ENCODE measurements at regions not wholly inside any gene's neighbourhood (a gene's known extent, or its start where the extent isn't known, plus 50 kb on each side); places are given as distances from the start of the nearest gene placed in this dataset.

- no peaks in the 10 kb centered on the region for H3K9me3 ChIP-seq (ENCODE audit: control insufficient read depth, insufficient read depth, low read length)
- H3F3A ChIP-seq (ENCODE audit: control insufficient read depth, insufficient read depth), result no peaks in the 10 kb centered on the region
- H3K4me2 ChIP-seq (ENCODE audit: low read length), result no peak overlapping the region
- H3K79me2 ChIP-seq (ENCODE audit: control insufficient read depth, low read length), result no peaks in the 10 kb centered on the region
- no peaks in the 10 kb centered on the region for H3K9me2 ChIP-seq (replicated peaks; ENCODE audit: control insufficient read depth, low read length)
- no peaks in the 10 kb centered on the region for H4K20me1 ChIP-seq (ENCODE audit: control insufficient read depth, insufficient read depth, low read depth, low read length)
- no peaks in the 10 kb centered on the region for H3K4me1 ChIP-seq (ENCODE audit: control insufficient read depth, low read length)
- no peaks in the 10 kb centered on the region for H3K27me3 ChIP-seq (ENCODE audit: control insufficient read depth, low read length)
- H3K36me3 ChIP-seq (ENCODE audit: control insufficient read depth, low read length), result no peaks in the 10 kb centered on the region
- TF ChIP-seq CTCF (IDR thresholded peaks at IDR 0.05; ENCODE audit: low read depth, low read length, poor library complexity, severe bottlenecking) (no peak), EZH2phosphoT487 (IDR thresholded peaks at IDR 0.05; ENCODE audit: borderline replicate concordance, low read length) (no peak)
- no peak overlapping the region for H3K27ac ChIP-seq (ENCODE audit: low read depth, low read length)
- no peak overlapping the region for H3K4me3 ChIP-seq (ENCODE audit: low read length)
Measured at GRCh38 chr1:232386721-232387510, 243.0 kb downstream of the SIPA1L2 start.

- TF ChIP-seq EZH2phosphoT487 (IDR thresholded peaks at IDR 0.05; ENCODE audit: borderline replicate concordance, low read length) (no peak), CTCF (IDR thresholded peaks at IDR 0.05; ENCODE audit: low read depth, low read length, poor library complexity, severe bottlenecking) (no peak)
- no peaks in the 10 kb centered on the region for H3K79me2 ChIP-seq (ENCODE audit: control insufficient read depth, low read length)
- no peaks in the 10 kb centered on the region for H3K4me1 ChIP-seq (ENCODE audit: control insufficient read depth, low read length)
- H3K27ac ChIP-seq (ENCODE audit: low read depth, low read length), result no peak overlapping the region
- no peaks in the 10 kb centered on the region for H3K9me2 ChIP-seq (replicated peaks; ENCODE audit: control insufficient read depth, low read length)
- no peaks in the 10 kb centered on the region for H3K36me3 ChIP-seq (ENCODE audit: control insufficient read depth, low read length)
- no peaks in the 10 kb centered on the region for H3K9me3 ChIP-seq (ENCODE audit: control insufficient read depth, insufficient read depth, low read length)
- no peaks in the 10 kb centered on the region for H3K27me3 ChIP-seq (ENCODE audit: control insufficient read depth, low read length)
- no peaks in the 10 kb centered on the region for H3F3A ChIP-seq (ENCODE audit: control insufficient read depth, insufficient read depth)
- H3K4me2 ChIP-seq (ENCODE audit: low read length), result no peak overlapping the region
- H4K20me1 ChIP-seq (ENCODE audit: control insufficient read depth, insufficient read depth, low read depth, low read length), result no peaks in the 10 kb centered on the region
- H3K4me3 ChIP-seq (ENCODE audit: low read length), result no peak overlapping the region
Measured at GRCh38 chr1:232386294-232386693, 243.6 kb downstream of the SIPA1L2 start.

GRCh38 chr1:232385221-232385620, 244.7 kb downstream of the SIPA1L2 start:
- H3F3A ChIP-seq (ENCODE audit: control insufficient read depth, insufficient read depth), result no peaks in the 10 kb centered on the region
- no peaks in the 10 kb centered on the region for H3K36me3 ChIP-seq (ENCODE audit: control insufficient read depth, low read length)
- H3K27ac ChIP-seq (ENCODE audit: low read depth, low read length), result no peak overlapping the region
- no peaks in the 10 kb centered on the region for H3K79me2 ChIP-seq (ENCODE audit: control insufficient read depth, low read length)
- TF ChIP-seq EZH2phosphoT487 (IDR thresholded peaks at IDR 0.05; ENCODE audit: borderline replicate concordance, low read length) (no peak), CTCF (IDR thresholded peaks at IDR 0.05; ENCODE audit: low read depth, low read length, poor library complexity, severe bottlenecking) (no peak)
- H4K20me1 ChIP-seq (ENCODE audit: control insufficient read depth, insufficient read depth, low read depth, low read length), result no peaks in the 10 kb centered on the region
- H3K9me2 ChIP-seq (replicated peaks; ENCODE audit: control insufficient read depth, low read length), result no peaks in the 10 kb centered on the region
- H3K4me2 ChIP-seq (ENCODE audit: low read length), result no peak overlapping the region
- H3K4me1 ChIP-seq (ENCODE audit: control insufficient read depth, low read length), result no peaks in the 10 kb centered on the region
- no peak overlapping the region for H3K4me3 ChIP-seq (ENCODE audit: low read length)
- no peaks in the 10 kb centered on the region for H3K27me3 ChIP-seq (ENCODE audit: control insufficient read depth, low read length)
- no peaks in the 10 kb centered on the region for H3K9me3 ChIP-seq (ENCODE audit: control insufficient read depth, insufficient read depth, low read length)

All from DOHH2 (cell line).